ENCODE measurements at regions not wholly inside any gene's neighbourhood (a gene's known extent, or its start where the extent isn't known, plus 50 kb on each side); places are given as distances from the start of the nearest gene placed in this dataset.

DNA sequence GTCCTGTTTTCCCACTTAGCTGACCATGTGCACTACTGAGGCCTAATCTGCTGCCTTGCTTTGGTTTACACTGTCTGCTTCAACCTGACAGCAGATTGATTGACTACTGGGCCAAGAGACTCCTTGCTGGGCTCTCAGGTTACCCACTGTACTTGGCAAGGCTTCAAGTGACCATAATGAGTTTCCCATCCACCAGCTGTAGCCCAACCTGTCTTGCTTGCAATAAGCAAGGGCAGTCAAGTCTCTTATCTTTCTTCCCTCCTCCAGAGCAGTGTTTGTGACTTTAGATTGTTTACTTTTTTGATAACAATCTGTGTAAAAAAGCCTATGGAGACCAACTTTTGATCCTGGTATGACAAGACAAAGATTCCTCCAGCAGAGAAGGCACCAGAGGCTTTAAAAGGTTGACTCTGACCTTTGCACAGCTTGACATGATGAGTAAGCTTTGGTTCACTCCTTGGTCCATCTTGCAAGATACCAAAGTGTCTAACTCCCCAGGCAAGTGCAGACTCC is 912.3 kb upstream of the SEMA6A start:
- ChIA-PET POLR2A (no interaction called here), CTCF (interaction anchor here (0.6 to 1.0 kb wide), 2 partner anchors 32 to 35 kb away, joined by 3 to 4 read pairs; no protein-coding TSS in a partner anchor)
- peak; percentile 91 for TF ChIP-seq PKNOX1 (IDR thresholded peaks at IDR 0.05)
- no peak for TF ChIP-seq SUZ12 (IDR thresholded peaks at IDR 0.05)
- no peak for TF ChIP-seq SP1 (IDR thresholded peaks at IDR 0.05)
- DNase-seq (ENCODE audit: extremely low spot score), result peak; percentile 35

- CTCF ChIA-PET, result interaction anchor here (0.6 to 1.0 kb wide), 2 partner anchors 31 to 34 kb away, joined by 3 to 4 read pairs; no protein-coding TSS in a partner anchor
- TF ChIP-seq ELF4 (IDR thresholded peaks at IDR 0.05) (no peak), LEF1 (IDR thresholded peaks at IDR 0.05; ENCODE audit: borderline replicate concordance) (no peak), FOXA1 (IDR thresholded peaks at IDR 0.05) (no peak), ZNF384 (IDR thresholded peaks at IDR 0.05) (no peak), TARDBP (IDR thresholded peaks at IDR 0.05) (no peak), ARNT (IDR thresholded peaks at IDR 0.05) (no peak), HDGF (IDR thresholded peaks at IDR 0.05; ENCODE audit: borderline replicate concordance) (no peak), CTBP1 (IDR thresholded peaks at IDR 0.05; ENCODE audit: borderline replicate concordance) (no peak), FOXK2 (IDR thresholded peaks at IDR 0.05) (no peak), NFRKB (IDR thresholded peaks at IDR 0.05) (no peak), SP1 (IDR thresholded peaks at IDR 0.05) (no peak), FOXM1 (IDR thresholded peaks at IDR 0.05; ENCODE audit: borderline replicate concordance) (no peak), SUZ12 (IDR thresholded peaks at IDR 0.05) (no peak)
- POLR2A ChIA-PET, result no interaction called here
- no peak for DNase-seq (ENCODE audit: extremely low spot score)
Observed at GRCh38 chr5:117486261-117486660, 911.6 kb upstream of the SEMA6A start.

GRCh38 chr5:117475919-117476318 is 901.3 kb upstream of the SEMA6A start:
- no peak for TF ChIP-seq FOXK2 (IDR thresholded peaks at IDR 0.05)
- no peak for TF ChIP-seq HDGF (IDR thresholded peaks at IDR 0.05; ENCODE audit: borderline replicate concordance)
- TF ChIP-seq CTBP1 (IDR thresholded peaks at IDR 0.05; ENCODE audit: borderline replicate concordance), result no peak
- no peak for TF ChIP-seq NFRKB (IDR thresholded peaks at IDR 0.05)
- no peak for TF ChIP-seq FOXM1 (IDR thresholded peaks at IDR 0.05; ENCODE audit: borderline replicate concordance)
- no peak for TF ChIP-seq ZNF384 (IDR thresholded peaks at IDR 0.05)
- TF ChIP-seq ARNT (IDR thresholded peaks at IDR 0.05), result no peak
- no peak for TF ChIP-seq ELF4 (IDR thresholded peaks at IDR 0.05)
- no peak for TF ChIP-seq L3MBTL2 (conservative IDR thresholded peaks at IDR 0.05)
- no peak for TF ChIP-seq SUZ12 (IDR thresholded peaks at IDR 0.05)
- TF ChIP-seq FOXA1 (IDR thresholded peaks at IDR 0.05), result no peak
- no peak for TF ChIP-seq SP1 (IDR thresholded peaks at IDR 0.05)
- no peak for TF ChIP-seq BHLHE40 (IDR thresholded peaks at IDR 0.05; ENCODE audit: borderline replicate concordance)
- TF ChIP-seq PKNOX1 (IDR thresholded peaks at IDR 0.05), result no peak
- DNase-seq (ENCODE audit: extremely low spot score), result no peak
- ChIA-PET POLR2A (no interaction called here), CTCF (interaction anchor here (0.6 kb wide), 1 partner anchor 265 kb away, joined by 3 read pairs; no protein-coding TSS in a partner anchor)

GRCh38 chr5:117473165-117473564 is 898.5 kb upstream of the SEMA6A start:
- ChIA-PET CTCF (interaction anchor here (1.2 kb wide), 1 partner anchor 19 kb away, joined by 3 read pairs; no protein-coding TSS in a partner anchor), POLR2A (no interaction called here)
- no peak for TF ChIP-seq LEF1 (IDR thresholded peaks at IDR 0.05; ENCODE audit: borderline replicate concordance)
- 0 out of 2 replicates have a peak, but pooled peaks have one; percentile 1 for TF ChIP-seq PKNOX1 (IDR thresholded peaks at IDR 0.05)
- TF ChIP-seq ZNF384 (IDR thresholded peaks at IDR 0.05), result no peak
- no peak for DNase-seq (ENCODE audit: extremely low spot score)

DNA sequence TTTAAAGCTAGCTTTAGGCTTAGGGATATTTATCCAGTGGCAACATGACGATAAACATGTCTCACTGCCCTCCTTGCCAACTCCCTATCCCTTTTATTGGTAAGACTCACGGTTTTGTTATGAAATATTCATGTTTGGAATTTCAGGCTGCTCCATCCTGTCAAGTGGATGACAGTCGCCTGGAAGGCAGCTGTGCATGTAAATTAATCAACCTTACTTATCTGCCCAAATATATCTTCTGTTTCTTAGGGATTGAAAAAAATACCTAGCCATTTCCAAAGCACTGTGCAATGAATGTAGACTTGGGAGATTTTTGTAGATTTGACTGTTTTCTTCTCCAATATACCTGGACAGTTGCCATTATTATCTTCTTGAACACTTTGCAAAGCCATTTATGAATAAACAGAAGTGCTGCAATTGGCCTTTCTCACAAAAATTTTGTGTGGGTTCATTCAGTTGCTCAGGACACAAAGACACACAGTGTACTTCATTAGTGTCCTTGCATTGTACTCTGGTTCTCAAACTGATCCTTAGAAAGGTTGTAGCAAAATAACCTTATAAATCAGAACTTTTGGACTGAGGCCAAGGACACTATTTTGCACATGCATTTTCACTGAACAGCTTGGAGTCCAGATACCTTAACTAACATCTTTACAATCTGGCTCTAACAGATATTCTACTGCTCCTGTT is 889.4 kb upstream of the SEMA6A start:
- POLR2A ChIA-PET, result no interaction called here
- TF ChIP-seq TARDBP (IDR thresholded peaks at IDR 0.05), result no peak
- no peak for TF ChIP-seq BHLHE40 (IDR thresholded peaks at IDR 0.05; ENCODE audit: borderline replicate concordance)
- TF ChIP-seq SP1 (IDR thresholded peaks at IDR 0.05), result no peak
- no peak for TF ChIP-seq FOXK2 (IDR thresholded peaks at IDR 0.05)
- no peak for TF ChIP-seq CTBP1 (IDR thresholded peaks at IDR 0.05; ENCODE audit: borderline replicate concordance)
- TF ChIP-seq NFRKB (IDR thresholded peaks at IDR 0.05), result no peak
- no peak for TF ChIP-seq L3MBTL2 (conservative IDR thresholded peaks at IDR 0.05)
- no peak for TF ChIP-seq LEF1 (IDR thresholded peaks at IDR 0.05; ENCODE audit: borderline replicate concordance)
- no peak for TF ChIP-seq ARNT (IDR thresholded peaks at IDR 0.05)
- no peak for TF ChIP-seq FOXA1 (IDR thresholded peaks at IDR 0.05)
- no peak for TF ChIP-seq PKNOX1 (IDR thresholded peaks at IDR 0.05)
- TF ChIP-seq ELF4 (IDR thresholded peaks at IDR 0.05), result no peak
- no peak for TF ChIP-seq ZNF384 (IDR thresholded peaks at IDR 0.05)
- CTCF ChIA-PET, result no interaction called here
- no peak for DNase-seq (ENCODE audit: extremely low spot score)

DNA sequence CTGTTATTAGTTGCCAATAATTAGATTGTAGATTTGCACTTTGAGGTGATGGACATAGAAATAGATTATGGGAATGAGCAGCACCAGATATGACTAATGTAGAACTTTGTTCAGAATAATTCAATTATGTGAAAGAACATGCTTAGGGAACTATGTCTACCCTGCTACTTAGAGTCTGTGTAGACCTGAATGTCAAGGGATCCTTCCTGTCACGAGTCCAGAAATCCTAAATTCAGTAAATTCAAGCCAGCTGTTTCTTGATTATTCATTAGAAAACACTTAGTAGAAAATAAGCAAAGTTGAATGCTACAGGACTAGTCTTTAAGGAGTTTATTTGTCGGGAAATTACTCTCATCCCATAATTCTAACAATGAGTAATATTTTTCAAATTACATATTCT is 887.3 kb upstream of the SEMA6A start:
- POLR2A ChIA-PET, result no interaction called here
- CTCF ChIA-PET, result no interaction called here
- no peak for TF ChIP-seq L3MBTL2 (conservative IDR thresholded peaks at IDR 0.05)
- no peak for TF ChIP-seq ELF4 (IDR thresholded peaks at IDR 0.05)
- no peak for TF ChIP-seq FOXK2 (IDR thresholded peaks at IDR 0.05)
- TF ChIP-seq SUZ12 (IDR thresholded peaks at IDR 0.05), result no peak
- TF ChIP-seq PKNOX1 (IDR thresholded peaks at IDR 0.05), result no peak
- no peak for DNase-seq (ENCODE audit: extremely low spot score)

Data from HEK293T (cell line).